H9 (cell line): ENCODE measurements at regions not wholly inside any gene's neighbourhood (a gene's known extent, or its start where the extent isn't known, plus 50 kb on each side); places are given as distances from the start of the nearest gene placed in this dataset.

Source experiments
- DNase-seq: peaks from one replicate; pipeline ENCODE4 v3.0.0-alpha.2; 2017
- H2AFZ ChIP-seq: one replicate; pipeline ENCODE4 v1.6.1; 2013; ENCODE audit warnings: mild to moderate bottlenecking, low read length, control low read depth, moderate library complexity
- H2AK5ac ChIP-seq: 2 replicates; pipeline ENCODE4 v1.6.1; 2013; ENCODE audit warnings: low read length, control low read depth, mixed read lengths; ENCODE audit not compliant: insufficient read length
- H2BK120ac ChIP-seq: one replicate; pipeline ENCODE4 v1.6.1; 2013; ENCODE audit warnings: low read depth, mild to moderate bottlenecking, low read length, control low read depth, inconsistent platforms; ENCODE audit not compliant: poor library complexity, severe bottlenecking
- H2BK12ac ChIP-seq: 2 replicates; pipeline ENCODE4 v1.6.1; 2013; ENCODE audit warnings: low read length, control low read depth, mixed read lengths, low read depth; ENCODE audit not compliant: insufficient read length
- H2BK15ac ChIP-seq: 2 replicates; pipeline ENCODE4 v1.6.1; 2013; ENCODE audit warnings: low read depth, low read length, control low read depth
- H2BK20ac ChIP-seq: one replicate; pipeline ENCODE4 v1.6.1; 2013; ENCODE audit warnings: low read depth, mild to moderate bottlenecking, low read length, control low read depth, inconsistent platforms; ENCODE audit not compliant: poor library complexity, severe bottlenecking
- H2BK5ac ChIP-seq: 2 replicates; pipeline ENCODE4 v1.6.1; 2013; ENCODE audit warnings: low read length, control low read depth, mixed read lengths; ENCODE audit not compliant: insufficient read length
- H3K14ac ChIP-seq: 2 replicates; pipeline ENCODE4 v1.6.1; 2013; ENCODE audit warnings: low read length, control low read depth; ENCODE audit not compliant: insufficient read depth
- H3K18ac ChIP-seq: 2 replicates; pipeline ENCODE4 v1.6.1; 2013; ENCODE audit warnings: low read depth, mild to moderate bottlenecking, mixed read lengths, low read length, control low read depth; ENCODE audit not compliant: insufficient read length
- H3K23ac ChIP-seq: 2 replicates; pipeline ENCODE4 v1.6.1; 2013; ENCODE audit warnings: low read length, control low read depth, mixed read lengths, low read depth; ENCODE audit not compliant: insufficient read length
- H3K23me2 ChIP-seq: 2 replicates; pipeline ENCODE4 v1.6.1; 2013; ENCODE audit warnings: low read depth, mild to moderate bottlenecking, mixed read lengths, low read length, control low read depth; ENCODE audit not compliant: insufficient read length, poor library complexity, severe bottlenecking
- H3K27ac ChIP-seq: 2 replicates; pipeline ENCODE4 v1.5.1; 2013; ENCODE audit warnings: low read length, control low read depth, mixed read lengths, low read depth; ENCODE audit not compliant: insufficient read length
- H3K27me3 ChIP-seq: 2 replicates; pipeline ENCODE4 v1.6.1; 2013; ENCODE audit warnings: low read length, control low read depth, inconsistent platforms; ENCODE audit not compliant: insufficient read depth
- H3K4ac ChIP-seq: 2 replicates; pipeline ENCODE4 v1.6.1; 2013; ENCODE audit warnings: low read depth, mild to moderate bottlenecking, control low read depth, inconsistent platforms, low read length, moderate library complexity
- H3K4me1 ChIP-seq: 2 replicates; pipeline ENCODE4 v1.6.1; 2013; ENCODE audit warnings: low read length, control low read depth, inconsistent platforms; ENCODE audit not compliant: insufficient read depth
- H3K4me2 ChIP-seq: 2 replicates; pipeline ENCODE4 v1.6.1; 2013; ENCODE audit warnings: low read length, control low read depth, mixed read lengths; ENCODE audit not compliant: insufficient read length, insufficient read depth
- H3K56ac ChIP-seq: 2 replicates; pipeline ENCODE4 v1.6.1; 2013; ENCODE audit warnings: low read depth, mild to moderate bottlenecking, mixed read lengths, low read length, control low read depth; ENCODE audit not compliant: insufficient read length
- H3K79me1 ChIP-seq: 2 replicates; pipeline ENCODE4 v1.6.1; 2013; ENCODE audit warnings: low read depth, mild to moderate bottlenecking, moderate library complexity, low read length, control low read depth, inconsistent platforms; ENCODE audit not compliant: insufficient read depth, poor library complexity, severe bottlenecking
- H3K79me2 ChIP-seq: 2 replicates; pipeline ENCODE4 v1.6.1; 2013; ENCODE audit warnings: low read length, control low read depth, inconsistent platforms; ENCODE audit not compliant: insufficient read depth
- H3K9ac ChIP-seq: 2 replicates; pipeline ENCODE4 v1.6.1; 2013; ENCODE audit warnings: low read length, control low read depth, mixed read lengths; ENCODE audit not compliant: insufficient read length; ENCODE audit errors: extremely low read depth
- H3K9me3 ChIP-seq: one replicate; pipeline ENCODE4 v1.6.1; 2013; ENCODE audit warnings: low read depth, low read length, inconsistent platforms; ENCODE audit not compliant: control insufficient read depth
- H3T11ph ChIP-seq: one replicate; pipeline ENCODE4 v1.6.1; 2013; ENCODE audit warnings: mild to moderate bottlenecking, low read length, control low read depth, inconsistent platforms
- H4K20me1 ChIP-seq: one replicate; pipeline ENCODE4 v1.6.1; 2013; ENCODE audit not compliant: control insufficient read depth, insufficient read length, insufficient read depth
- H4K5ac ChIP-seq: 2 replicates; pipeline ENCODE4 v1.6.1; 2013; ENCODE audit warnings: low read depth, mild to moderate bottlenecking, mixed read lengths, low read length, control low read depth; ENCODE audit not compliant: insufficient read length
- H4K8ac ChIP-seq: replicated peaks from 2 replicates; pipeline ENCODE4 v1.6.1; 2013; ENCODE audit warnings: low read length, control low read depth, mixed read lengths, low read depth; ENCODE audit not compliant: insufficient read length
- H4K91ac ChIP-seq: 2 replicates; pipeline ENCODE4 v1.6.1; 2013; ENCODE audit warnings: low read depth, mild to moderate bottlenecking, moderate library complexity, mixed read lengths, low read length, control low read depth; ENCODE audit not compliant: insufficient read length
- H3K27ac Mint-ChIP-seq, 3 experiments: 2 replicates in 2 of 3; 3 replicates in 1 of 3; pipeline ENCODE4 v1.8.0; 2020 to 2021; ENCODE audit warnings: mixed read lengths in 3 of 3, mild to moderate bottlenecking in 1 of 3, moderate library complexity in 1 of 3
- H3K27me3 Mint-ChIP-seq: 2 replicates; pipeline ENCODE4 v1.8.0; 2021; ENCODE audit warnings: low read depth, mild to moderate bottlenecking, moderate library complexity, mixed read lengths
- H3K36me3 Mint-ChIP-seq, 3 experiments: 2 replicates in 2 of 3; 3 replicates in 1 of 3; pipeline ENCODE4 v1.8.0; 2020 to 2021; ENCODE audit warnings: low read depth in 3 of 3, mixed read lengths in 3 of 3; ENCODE audit not compliant: insufficient read depth in 1 of 3
- H3K4me1 Mint-ChIP-seq, 2 experiments: 2 replicates each; pipeline ENCODE4 v1.8.0; 2020; ENCODE audit warnings: mixed read lengths in 2 of 2
- H3K4me3 Mint-ChIP-seq, 2 experiments: 2 replicates in 1 of 2; 3 replicates in 1 of 2; pipeline ENCODE4 v1.8.0; 2020 to 2021; ENCODE audit warnings: mild to moderate bottlenecking in 2 of 2, mixed read lengths in 2 of 2, moderate library complexity in 1 of 2
- H3K9me3 Mint-ChIP-seq, 2 experiments: 2 replicates in 1 of 2; 3 replicates in 1 of 2; pipeline ENCODE4 v1.8.0; 2020; ENCODE audit warnings: mild to moderate bottlenecking in 2 of 2, mixed read lengths in 2 of 2, moderate library complexity in 1 of 2
- WGBS: extraction: QIAGEN DNeasy Blood & Tissue Kit; methylation state at CpG from one replicate; pipeline ENCODE4 v1.1.7; 2013; ENCODE audit warnings: missing lambda C conversion rate, low lambda C conversion rate, mixed read lengths; ENCODE audit not compliant: insufficient read length; ENCODE audit errors: extremely low coverage; 5-methylcytosine and 5-hydroxymethylcytosine counted together
- TF ChIP-seq, protein P1 (sequence below): fragments of 200-600 bp; sonication (generic); conservative IDR thresholded peaks from 3 replicates; pipeline ENCODE4 v1.8.0; 2021; ENCODE audit warnings: antibody characterized with exemption, mild to moderate bottlenecking

GRCh38 chr16:73683804-73684203 is 612.8 kb upstream of the PSMD7 start:
- Histone ChIP-seq H3K79me2 (no peaks in the 10 kb centered on the region), H3K27me3 (no peaks in the 10 kb centered on the region), H2BK120ac (no peak overlapping the region), H3K56ac (no peak overlapping the region), H2AFZ (no peak overlapping the region), H4K91ac (no peak overlapping the region), H3K4ac (no peak overlapping the region), H2BK12ac (no peak overlapping the region), H2BK5ac (no peak overlapping the region), H3K4me1 (no peaks in the 10 kb centered on the region), H4K8ac (no peak overlapping the region), H2AK5ac (no peak overlapping the region), H3K4me2 (no peak overlapping the region), H2BK20ac (no peak overlapping the region), H4K5ac (no peak overlapping the region), H2BK15ac (no peak overlapping the region), H3K9me3 (no peaks in the 10 kb centered on the region), H4K20me1 (no peaks in the 10 kb centered on the region), H3K27ac (no peak overlapping the region), H3T11ph (no peak overlapping the region), H3K79me1 (no peaks in the 10 kb centered on the region), H3K9ac (no peak overlapping the region), H3K14ac (no peak overlapping the region), H3K23me2 (no peaks in the 10 kb centered on the region), H3K23ac (no peak overlapping the region), H3K18ac (no peak overlapping the region)
- H3K9me3 Mint-ChIP-seq = peaks cover 6% of the 10 kb centered on the region in 2 experiments; a peak in 4 of 5 replicates
- peaks cover 0 to 4% of the 10 kb centered on the region in 2 experiments; a peak in 1 of 4 replicates for H3K4me1 Mint-ChIP-seq
- no CpG with 5 or more reads among the region's 2 CpGs for WGBS
- TF ChIP-seq, protein P1, sequence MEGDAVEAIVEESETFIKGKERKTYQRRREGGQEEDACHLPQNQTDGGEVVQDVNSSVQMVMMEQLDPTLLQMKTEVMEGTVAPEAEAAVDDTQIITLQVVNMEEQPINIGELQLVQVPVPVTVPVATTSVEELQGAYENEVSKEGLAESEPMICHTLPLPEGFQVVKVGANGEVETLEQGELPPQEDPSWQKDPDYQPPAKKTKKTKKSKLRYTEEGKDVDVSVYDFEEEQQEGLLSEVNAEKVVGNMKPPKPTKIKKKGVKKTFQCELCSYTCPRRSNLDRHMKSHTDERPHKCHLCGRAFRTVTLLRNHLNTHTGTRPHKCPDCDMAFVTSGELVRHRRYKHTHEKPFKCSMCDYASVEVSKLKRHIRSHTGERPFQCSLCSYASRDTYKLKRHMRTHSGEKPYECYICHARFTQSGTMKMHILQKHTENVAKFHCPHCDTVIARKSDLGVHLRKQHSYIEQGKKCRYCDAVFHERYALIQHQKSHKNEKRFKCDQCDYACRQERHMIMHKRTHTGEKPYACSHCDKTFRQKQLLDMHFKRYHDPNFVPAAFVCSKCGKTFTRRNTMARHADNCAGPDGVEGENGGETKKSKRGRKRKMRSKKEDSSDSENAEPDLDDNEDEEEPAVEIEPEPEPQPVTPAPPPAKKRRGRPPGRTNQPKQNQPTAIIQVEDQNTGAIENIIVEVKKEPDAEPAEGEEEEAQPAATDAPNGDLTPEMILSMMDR = no peak
- no peak overlapping the region for H3K27ac Mint-ChIP-seq
- H3K36me3 Mint-ChIP-seq = peaks cover 0 to 7% (median 4%) of the 10 kb centered on the region in 3 experiments; a peak in 4 of 7 replicates
- H3K4me3 Mint-ChIP-seq = no peak overlapping the region
- DNase-seq = no peak
- H3K27me3 Mint-ChIP-seq = no peaks in the 10 kb centered on the region
